Liver (tissue), 8 donors: ENCODE measurements at regions not wholly inside any gene's neighbourhood (a gene's known extent, or its start where the extent isn't known, plus 50 kb on each side); places are given as distances from the start of the nearest gene placed in this dataset.

ENCODE experiments used
- DNase-seq: peaks from one replicate; pipeline ENCODE4 v3.0.0-alpha.2; 2017; ENCODE audit warnings: low spot score
- H3K27ac ChIP-seq, 2 donors: one replicate each; pipeline ENCODE4 v1.7.0; 2013; ENCODE audit warnings: inconsistent platforms in 2 of 2, low read length in 2 of 2, control low read depth in 1 of 2, low read depth in 1 of 2, mild to moderate bottlenecking in 1 of 2
- H3K27me3 ChIP-seq, 4 donors: one replicate each; pipeline versions ENCODE4 v1.6.1 to v1.7.0; 2013; ENCODE audit warnings: low read length in 3 of 4, inconsistent platforms in 1 of 4, mild to moderate bottlenecking in 1 of 4, moderate library complexity in 1 of 4; ENCODE audit not compliant: control insufficient read depth in 4 of 4, insufficient read depth in 4 of 4
- H3K36me3 ChIP-seq, 4 donors: one replicate each; pipeline versions ENCODE4 v1.6.1 to v1.7.0; 2013; ENCODE audit warnings: low read length in 3 of 4, mild to moderate bottlenecking in 3 of 4, low read depth in 1 of 4, moderate library complexity in 1 of 4; ENCODE audit not compliant: control insufficient read depth in 4 of 4, insufficient read depth in 3 of 4
- H3K4me1 ChIP-seq, 4 donors: one replicate each; pipeline versions ENCODE4 v1.6.1 to v1.7.0; 2013; ENCODE audit warnings: low read length in 3 of 4, mild to moderate bottlenecking in 3 of 4, moderate library complexity in 1 of 4; ENCODE audit not compliant: control insufficient read depth in 4 of 4, insufficient read depth in 4 of 4
- H3K4me3 ChIP-seq, 3 donors: one replicate each; pipeline versions ENCODE4 v1.6.1 to v1.7.0; 2013; ENCODE audit warnings: low read length in 3 of 3, control low read depth in 1 of 3, low read depth in 1 of 3, mild to moderate bottlenecking in 1 of 3
- H3K9ac ChIP-seq, 2 donors: one replicate each; pipeline ENCODE4 v1.7.0; 2013; ENCODE audit warnings: low read length in 2 of 2, mild to moderate bottlenecking in 2 of 2, moderate library complexity in 2 of 2, control low read depth in 1 of 2, low read depth in 1 of 2
- H3K9me3 ChIP-seq, 4 donors: one replicate each; pipeline versions ENCODE4 v1.6.1 to v1.7.0; 2013; ENCODE audit warnings: low read length in 3 of 4; ENCODE audit not compliant: control insufficient read depth in 4 of 4
- ATF3 ChIP-seq: IDR thresholded peaks from 2 replicates; pipeline ENCODE4 v1.6.1; 2016; ENCODE audit warnings: antibody characterized with exemption
- CTCF ChIP-seq: fragments of 150-350 bp; IDR thresholded peaks from 2 replicates; pipeline ENCODE4 v1.5.1; 2017; ENCODE audit warnings: improper control_type of control experiment, low read depth, low read length; ENCODE audit not compliant: missing input control
- EGR1 ChIP-seq, 2 donors: IDR thresholded peaks; 2 replicates each; pipeline ENCODE4 v1.6.1; 2016 to 2018; ENCODE audit warnings: antibody characterized with exemption in 2 of 2, low read depth in 2 of 2
- FOXA1 ChIP-seq: IDR thresholded peaks from 2 replicates; pipeline ENCODE4 v1.6.1; 2016; ENCODE audit warnings: antibody characterized with exemption
- FOXA2 ChIP-seq: IDR thresholded peaks from 2 replicates; pipeline ENCODE4 v1.6.1; 2016; ENCODE audit warnings: antibody characterized with exemption
- GABPA ChIP-seq, 2 donors: IDR thresholded peaks in 1 of 2; conservative IDR thresholded peaks in 1 of 2; 2 replicates each; pipeline ENCODE4 v1.6.1; 2016; ENCODE audit warnings: antibody characterized with exemption in 2 of 2, mild to moderate bottlenecking in 1 of 2, moderate library complexity in 1 of 2
- HNF4A ChIP-seq, 2 donors: conservative IDR thresholded peaks; 2 replicates each; pipeline ENCODE4 v1.6.1; 2016; ENCODE audit warnings: antibody characterized with exemption in 2 of 2, mild to moderate bottlenecking in 2 of 2
- HNF4G ChIP-seq: IDR thresholded peaks from 2 replicates; pipeline ENCODE4 v1.6.1; 2016; ENCODE audit warnings: antibody characterized with exemption
- MAX ChIP-seq: IDR thresholded peaks from 2 replicates; pipeline ENCODE4 v1.6.1; 2016; ENCODE audit warnings: antibody characterized with exemption
- NR2F2 ChIP-seq: IDR thresholded peaks from 2 replicates; pipeline ENCODE4 v1.6.1; 2016; ENCODE audit warnings: antibody characterized with exemption
- RAD21 ChIP-seq, 2 donors: IDR thresholded peaks; 2 replicates each; pipeline ENCODE4 v1.6.1; 2016; ENCODE audit warnings: antibody characterized with exemption in 2 of 2, mild to moderate bottlenecking in 2 of 2
- REST ChIP-seq: IDR thresholded peaks from 2 replicates; pipeline ENCODE4 v1.6.1; 2016; ENCODE audit warnings: antibody characterized with exemption, mild to moderate bottlenecking
- RXRA ChIP-seq, 2 donors: IDR thresholded peaks; 2 replicates each; pipeline ENCODE4 v1.6.1; 2017 to 2018; ENCODE audit warnings: antibody characterized with exemption in 2 of 2, mild to moderate bottlenecking in 1 of 2
- SP1 ChIP-seq: IDR thresholded peaks from 2 replicates; pipeline ENCODE4 v1.6.1; 2018; ENCODE audit warnings: antibody characterized with exemption, mild to moderate bottlenecking
- TAF1 ChIP-seq: conservative IDR thresholded peaks from 2 replicates; pipeline ENCODE4 v1.6.1; 2016; ENCODE audit warnings: antibody characterized with exemption, mild to moderate bottlenecking
- YY1 ChIP-seq: IDR thresholded peaks from 2 replicates; pipeline ENCODE4 v1.6.1; 2016; ENCODE audit warnings: antibody characterized with exemption, mild to moderate bottlenecking
- ZBTB33 ChIP-seq: IDR thresholded peaks from 2 replicates; pipeline ENCODE4 v1.6.1; 2016; ENCODE audit warnings: antibody characterized with exemption
- WGBS: extraction: QIAGEN DNeasy Blood & Tissue Kit; methylation state at CpG from one replicate; pipeline ENCODE4 v1.1.7; 2013; 5-methylcytosine and 5-hydroxymethylcytosine counted together
- donor health status: healthy.
- donor health status: healthy.
- donor health status: healthy.
- donor health status: healthy.
- donor health status: healthy.

GRCh38 chr9:25813478-25813877 lies 135.2 kb upstream of the TUSC1 start:
- no peak overlapping the region for H3K4me3 ChIP-seq
- WGBS, result 38% methylated on average over 2 of the region's 2 CpGs
- no peaks in the 10 kb centered on the region for H3K9me3 ChIP-seq
- no peak for TF ChIP-seq EGR1 (IDR thresholded peaks at IDR 0.05; ENCODE audit: low read depth in 2 of 2)
- no peak for TF ChIP-seq REST
- TF ChIP-seq SP1, result no peak
- TF ChIP-seq ATF3, result no peak
- TF ChIP-seq FOXA2, result no peak
- TF ChIP-seq HNF4G, result no peak
- no peak for TF ChIP-seq RXRA (IDR thresholded peaks at IDR 0.05)
- TF ChIP-seq FOXA1, result no peak
- TF ChIP-seq RAD21 (IDR thresholded peaks at IDR 0.05), result no peak
- no peak for DNase-seq
- H3K36me3 ChIP-seq, result no peaks in the 10 kb centered on the region
- no peak overlapping the region for H3K27ac ChIP-seq
- H3K4me1 ChIP-seq, result no peaks in the 10 kb centered on the region
- no peak overlapping the region for H3K9ac ChIP-seq
- no peaks in the 10 kb centered on the region for H3K27me3 ChIP-seq

- Histone ChIP-seq H3K9me3 (no peaks in the 10 kb centered on the region), H3K9ac (no peak overlapping the region), H3K36me3 (no peaks in the 10 kb centered on the region), H3K4me1 (no peaks in the 10 kb centered on the region), H3K27ac (no peak overlapping the region), H3K27me3 (no peaks in the 10 kb centered on the region), H3K4me3 (no peak overlapping the region)
- TF ChIP-seq MAX, result no peak
- TF ChIP-seq ZBTB33, result no peak
- no peak for TF ChIP-seq ATF3
- TF ChIP-seq NR2F2, result no peak
- TF ChIP-seq REST, result no peak
- TF ChIP-seq CTCF, result no peak
- TF ChIP-seq HNF4A (conservative IDR thresholded peaks at IDR 0.05), result no peak
- no peak for TF ChIP-seq SP1
- TF ChIP-seq YY1, result no peak
- no peak for TF ChIP-seq HNF4G
- no peak for TF ChIP-seq EGR1 (IDR thresholded peaks at IDR 0.05; ENCODE audit: low read depth in 2 of 2)
- TF ChIP-seq TAF1, result no peak
- no peak for TF ChIP-seq FOXA1
- no peak for TF ChIP-seq RAD21 (IDR thresholded peaks at IDR 0.05)
- TF ChIP-seq GABPA (IDR thresholded peaks at IDR 0.05 in 1 of 2, conservative IDR thresholded peaks at IDR 0.05 in 1 of 2), result no peak
- WGBS, result 38% methylated on average over 1 of the region's 1 CpG
- no peak for DNase-seq
Measured at GRCh38 chr9:25808554-25808953, 130.3 kb upstream of the TUSC1 start.
